ENCODE measurements at regions not wholly inside any gene's neighbourhood (a gene's known extent, or its start where the extent isn't known, plus 50 kb on each side); places are given as distances from the start of the nearest gene placed in this dataset.

- TF ChIP-seq, protein P1, sequence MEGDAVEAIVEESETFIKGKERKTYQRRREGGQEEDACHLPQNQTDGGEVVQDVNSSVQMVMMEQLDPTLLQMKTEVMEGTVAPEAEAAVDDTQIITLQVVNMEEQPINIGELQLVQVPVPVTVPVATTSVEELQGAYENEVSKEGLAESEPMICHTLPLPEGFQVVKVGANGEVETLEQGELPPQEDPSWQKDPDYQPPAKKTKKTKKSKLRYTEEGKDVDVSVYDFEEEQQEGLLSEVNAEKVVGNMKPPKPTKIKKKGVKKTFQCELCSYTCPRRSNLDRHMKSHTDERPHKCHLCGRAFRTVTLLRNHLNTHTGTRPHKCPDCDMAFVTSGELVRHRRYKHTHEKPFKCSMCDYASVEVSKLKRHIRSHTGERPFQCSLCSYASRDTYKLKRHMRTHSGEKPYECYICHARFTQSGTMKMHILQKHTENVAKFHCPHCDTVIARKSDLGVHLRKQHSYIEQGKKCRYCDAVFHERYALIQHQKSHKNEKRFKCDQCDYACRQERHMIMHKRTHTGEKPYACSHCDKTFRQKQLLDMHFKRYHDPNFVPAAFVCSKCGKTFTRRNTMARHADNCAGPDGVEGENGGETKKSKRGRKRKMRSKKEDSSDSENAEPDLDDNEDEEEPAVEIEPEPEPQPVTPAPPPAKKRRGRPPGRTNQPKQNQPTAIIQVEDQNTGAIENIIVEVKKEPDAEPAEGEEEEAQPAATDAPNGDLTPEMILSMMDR (IDR thresholded peaks at IDR 0.05 in 2 of 3, conservative IDR thresholded peaks at IDR 0.05 in 1 of 3; ENCODE audit: borderline replicate concordance in 1 of 3, insufficient read depth in 1 of 3, low read depth in 2 of 3, low read length in 2 of 3): no peak
- TF ChIP-seq RAD21 (IDR thresholded peaks at IDR 0.05; ENCODE audit: low read depth): no peak
- TF ChIP-seq ATF3 (IDR thresholded peaks at IDR 0.05): no peak
Measured at GRCh38 chr2:145845923-145846322, 1326.0 kb upstream of the ZEB2 start.
